ENCODE measurements at regions not wholly inside any gene's neighbourhood (a gene's known extent, or its start where the extent isn't known, plus 50 kb on each side); places are given as distances from the start of the nearest gene placed in this dataset.
A peak's percentile ranks its signal among the peaks of the same experiment; 100 is the strongest.
"Not testable (repeated sequence)": the region's sequence is repeated elsewhere in the genome, so short reads cannot be mapped to it uniquely, and the experiment has no call there.

- Mint-ChIP-seq H3K27me3 (peaks cover 8% of the 10 kb centered on the region), H3K27ac (peak overlapping the region; percentile 35), H3K36me3 (ENCODE audit: low read depth) (no peaks in the 10 kb centered on the region), H3K4me1 (peaks cover 43% of the 10 kb centered on the region), H3K4me3 (peak overlapping the region; percentile 54), H3K9me3 (ENCODE audit: low read depth) (no peaks in the 10 kb centered on the region)
- CTCF ChIA-PET: interaction anchor here (0.6 kb wide), 1 partner anchor 273 kb away, joined by 3 read pairs; no protein-coding TSS in a partner anchor
- DNase-seq (peak; percentile 57), ATAC-seq (peak; percentile 59)
- intact Hi-C loops (cut with DNase I, micrococcal nuclease): no loop called here
- POLR2A ChIA-PET: no interaction called here
These were observed 68.4 kb upstream of the SSBP3 start for GRCh38 chr1:54474310-54475251.

DNA sequence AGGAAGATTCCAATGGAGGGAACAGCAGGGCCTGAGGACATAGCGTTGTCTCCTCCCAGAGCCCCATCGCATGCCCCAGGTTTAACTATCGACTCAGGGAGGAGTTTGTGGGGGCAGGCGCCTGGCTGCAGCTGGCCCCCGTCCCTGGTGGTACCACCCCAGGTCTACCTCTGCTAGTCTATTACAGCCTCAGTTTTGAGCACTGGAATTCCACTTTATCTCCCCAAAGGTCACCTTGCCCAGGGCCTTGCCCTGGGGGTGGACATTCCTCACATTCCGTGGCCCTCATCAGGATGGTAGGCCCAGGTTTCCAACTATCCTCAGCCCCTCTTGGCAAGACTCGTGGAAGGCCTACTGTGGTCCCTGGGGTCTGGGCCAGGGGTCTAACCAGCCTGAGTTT lies 65.4 kb upstream of the SSBP3 start:
- Mint-ChIP-seq H3K4me1 (peaks cover 28% of the 10 kb centered on the region), H3K27ac (no peak overlapping the region), H3K36me3 (ENCODE audit: low read depth) (no peaks in the 10 kb centered on the region), H3K9me3 (ENCODE audit: low read depth) (no peaks in the 10 kb centered on the region), H3K27me3 (peaks cover 10% of the 10 kb centered on the region), H3K4me3 (no peak overlapping the region)
- ATAC-seq (no peak), DNase-seq (no peak)
- intact Hi-C loops (cut with DNase I, micrococcal nuclease): no loop called here
- POLR2A ChIA-PET: no interaction called here
- CTCF ChIA-PET: no interaction called here

GRCh38 chr1:54469444-54469843 lies 63.2 kb upstream of the SSBP3 start:
- H3K9me3 Mint-ChIP-seq (ENCODE audit: low read depth); H3K36me3 Mint-ChIP-seq (ENCODE audit: low read depth); H3K27ac Mint-ChIP-seq; H3K27me3 Mint-ChIP-seq; DNase-seq; intact Hi-C loops (cut with DNase I, micrococcal nuclease); H3K4me3 Mint-ChIP-seq; CTCF ChIA-PET; ATAC-seq: not testable (repeated sequence)
- POLR2A ChIA-PET: interaction anchor here (0.6 kb wide), 1 partner anchor 1744 kb away, joined by 3 read pairs; no protein-coding TSS in a partner anchor
- peaks cover 15% of the 10 kb centered on the region for H3K4me1 Mint-ChIP-seq

- H3K36me3 Mint-ChIP-seq (ENCODE audit: low read depth); H3K27ac Mint-ChIP-seq; DNase-seq; ATAC-seq; intact Hi-C loops (cut with DNase I, micrococcal nuclease); POLR2A ChIA-PET; H3K4me3 Mint-ChIP-seq; H3K27me3 Mint-ChIP-seq; H3K9me3 Mint-ChIP-seq (ENCODE audit: low read depth): not testable (repeated sequence)
- CTCF ChIA-PET: interaction anchor here (0.6 kb wide), 1 partner anchor 58 kb away, joined by 3 read pairs; no protein-coding TSS in a partner anchor
- H3K4me1 Mint-ChIP-seq: peaks cover 19% of the 10 kb centered on the region
These were observed 62.3 kb upstream of the SSBP3 start for GRCh38 chr1:54468288-54469084.

GRCh38 chr1:54465351-54465811 lies 59.2 kb upstream of the SSBP3 start:
- peaks cover 33% of the 10 kb centered on the region for H3K4me1 Mint-ChIP-seq
- CTCF ChIA-PET: interaction anchor here (0.6 to 0.9 kb wide), 2 partner anchors 59 to 101 kb away, joined by 3 to 4 read pairs; partner anchors contain the start of gene SSBP3

GRCh38 chr1:54464477-54465146 lies 58.4 kb upstream of the SSBP3 start:
- peaks cover 2% of the 10 kb centered on the region for H3K27me3 Mint-ChIP-seq
- CTCF ChIA-PET: interaction anchor here (0.9 to 1.1 kb wide), 3 partner anchors 26 to 196 kb away, joined by 3 to 4 read pairs (median 3); partner anchors contain the start of gene SSBP3
- POLR2A ChIA-PET: no interaction called here
- peaks cover 41% of the 10 kb centered on the region for H3K4me1 Mint-ChIP-seq
- no peaks in the 10 kb centered on the region for H3K36me3 Mint-ChIP-seq (ENCODE audit: low read depth)
- no peak overlapping the region for H3K4me3 Mint-ChIP-seq
- DNase-seq (no peak), ATAC-seq (no peak)
- intact Hi-C loops (cut with DNase I, micrococcal nuclease): no loop called here
- no peak overlapping the region for H3K27ac Mint-ChIP-seq
- no peaks in the 10 kb centered on the region for H3K9me3 Mint-ChIP-seq (ENCODE audit: low read depth)

More at GRCh38 chr1:54465351-54465811, 59.2 kb upstream of the SSBP3 start:
- intact Hi-C loops (cut with DNase I, micrococcal nuclease): no loop called here
- no peaks in the 10 kb centered on the region for H3K36me3 Mint-ChIP-seq (ENCODE audit: low read depth)
- POLR2A ChIA-PET: no interaction called here
- H3K27ac Mint-ChIP-seq: no peak overlapping the region
- no peaks in the 10 kb centered on the region for H3K9me3 Mint-ChIP-seq (ENCODE audit: low read depth)
- no peak overlapping the region for H3K4me3 Mint-ChIP-seq
- ATAC-seq (no peak), DNase-seq (no peak)
- H3K27me3 Mint-ChIP-seq: peaks cover 2% of the 10 kb centered on the region

GRCh38 chr1:54464031-54464476 lies 57.9 kb upstream of the SSBP3 start:
- peaks cover 2% of the 10 kb centered on the region for H3K27me3 Mint-ChIP-seq
- DNase-seq (peak; percentile 46), ATAC-seq (peak; percentile 73)
- no peak overlapping the region for H3K4me3 Mint-ChIP-seq
- H3K27ac Mint-ChIP-seq: no peak overlapping the region
- H3K4me1 Mint-ChIP-seq: peaks cover 42% of the 10 kb centered on the region
- intact Hi-C loops (cut with DNase I, micrococcal nuclease): no loop called here
- no peaks in the 10 kb centered on the region for H3K36me3 Mint-ChIP-seq (ENCODE audit: low read depth)
- ChIA-PET POLR2A (no interaction called here), CTCF (interaction anchor here (0.5 to 1.5 kb wide), 4 partner anchors 25 to 348 kb away, joined by 3 to 7 read pairs (median 3); no protein-coding TSS in a partner anchor)
- no peaks in the 10 kb centered on the region for H3K9me3 Mint-ChIP-seq (ENCODE audit: low read depth)

- no peak for DNase-seq
- Mint-ChIP-seq H3K36me3 (ENCODE audit: low read depth) (no peaks in the 10 kb centered on the region), H3K4me3 (no peak overlapping the region), H3K9me3 (ENCODE audit: low read depth) (no peaks in the 10 kb centered on the region), H3K27ac (no peak overlapping the region), H3K4me1 (peaks cover 43% of the 10 kb centered on the region), H3K27me3 (peaks cover 2% of the 10 kb centered on the region)
- intact Hi-C loops (cut with DNase I, micrococcal nuclease): no loop called here
- ATAC-seq: no peak
- ChIA-PET POLR2A (interaction anchor here (0.7 kb wide), 1 partner anchor 241 kb away, joined by 3 read pairs; no protein-coding TSS in a partner anchor), CTCF (interaction anchor here (0.5 to 1.5 kb wide), 7 partner anchors 9 to 1406 kb away, joined by 3 to 7 read pairs (median 3); no protein-coding TSS in a partner anchor)
These were observed 57.3 kb upstream of the SSBP3 start for GRCh38 chr1:54463259-54464030.

DNA sequence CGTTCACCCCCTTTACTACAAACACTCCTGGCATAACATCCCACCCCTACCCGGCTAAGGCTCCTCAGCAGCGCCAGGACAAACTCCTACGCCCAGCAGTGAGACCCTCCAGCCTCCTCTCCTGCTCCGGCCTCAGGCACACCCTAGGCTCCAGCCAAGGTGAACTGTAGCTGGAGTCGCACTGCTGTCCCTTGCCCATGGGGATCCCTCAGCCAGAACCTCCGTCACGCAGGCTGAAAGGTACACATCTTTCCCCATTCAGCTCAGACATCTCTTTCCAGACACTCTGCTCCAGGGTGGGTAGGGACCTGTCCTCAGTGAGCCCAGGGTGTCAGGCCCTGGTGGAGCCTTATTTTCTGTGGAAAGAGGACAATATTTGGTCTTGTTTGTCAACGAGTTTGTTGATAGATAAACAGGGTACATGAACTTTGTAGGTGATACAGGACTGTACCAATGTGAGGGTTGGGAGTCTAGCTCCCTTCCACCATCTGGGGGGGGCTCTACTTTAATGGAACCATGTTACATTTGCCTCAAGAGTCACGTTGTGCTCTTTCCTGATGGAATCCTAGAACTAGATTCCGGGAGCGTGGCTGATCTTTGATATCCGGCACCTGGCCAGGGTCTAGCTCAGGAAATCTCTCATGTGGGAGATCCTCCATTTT lies 56.5 kb upstream of the SSBP3 start:
- Mint-ChIP-seq H3K9me3 (ENCODE audit: low read depth) (no peaks in the 10 kb centered on the region), H3K4me3 (no peak overlapping the region), H3K27ac (no peak overlapping the region), H3K4me1 (peaks cover 46% of the 10 kb centered on the region), H3K36me3 (ENCODE audit: low read depth) (no peaks in the 10 kb centered on the region), H3K27me3 (peaks cover 2% of the 10 kb centered on the region)
- no peak for DNase-seq
- POLR2A ChIA-PET: interaction anchor here (0.6 to 0.7 kb wide), 2 partner anchors 37 to 240 kb away, joined by 3 to 4 read pairs; no protein-coding TSS in a partner anchor
- no peak for ATAC-seq
- intact Hi-C loops (cut with DNase I, micrococcal nuclease): no loop called here
- CTCF ChIA-PET: interaction anchor here (0.7 to 1.5 kb wide), 5 partner anchors 10 to 1405 kb away, joined by 3 to 7 read pairs (median 3); no protein-coding TSS in a partner anchor
